ENCODE measurements at regions not wholly inside any gene's neighbourhood (a gene's known extent, or its start where the extent isn't known, plus 50 kb on each side); places are given as distances from the start of the nearest gene placed in this dataset.

GRCh38 chr15:69749797-69750196, 297.2 kb downstream of the RPLP1 start:
- WGBS, result 100% methylated on average over 1 of the region's 2 CpGs
- no peak overlapping the region for H3K4ac ChIP-seq (ENCODE audit: low read depth in 1 of 2, low read length in 2 of 2)
- H3K4me1 ChIP-seq (ENCODE audit: control insufficient read depth, insufficient read depth, low read depth, low read length), result no peaks in the 10 kb centered on the region
- no peaks in the 10 kb centered on the region for H3K36me3 ChIP-seq (ENCODE audit: control insufficient read depth in 1 of 2, insufficient read depth in 2 of 2, low read depth in 1 of 2, low read length in 2 of 2)
- no peak overlapping the region for H2AK5ac ChIP-seq (ENCODE audit: low read length, severe bottlenecking)
- H3K79me1 ChIP-seq (replicated peaks; ENCODE audit: low read length, poor library complexity, severe bottlenecking), result no peaks in the 10 kb centered on the region
- H3K9ac ChIP-seq (ENCODE audit: low read length), result no peak overlapping the region
- peaks cover 5% of the 10 kb centered on the region for H3K9me3 ChIP-seq (ENCODE audit: control insufficient read depth, low read length)
- H4K91ac ChIP-seq (ENCODE audit: low read length), result no peak overlapping the region
- no peak overlapping the region for H2BK120ac ChIP-seq (ENCODE audit: low read depth, low read length)
- H3K18ac ChIP-seq (ENCODE audit: low read depth in 1 of 2, low read length in 2 of 2), result no peak overlapping the region
- no peak overlapping the region for H3K14ac ChIP-seq (ENCODE audit: low read length in 2 of 2)
- no peak overlapping the region for H3K23ac ChIP-seq (ENCODE audit: low read length in 2 of 2)
- no peak for DNase-seq
- no peak overlapping the region for H2BK15ac ChIP-seq (ENCODE audit: low read depth, poor library complexity, severe bottlenecking)
- H4K8ac ChIP-seq (ENCODE audit: low read length), result no peak overlapping the region
- H3K27ac ChIP-seq (ENCODE audit: low read length, poor library complexity, severe bottlenecking), result no peak overlapping the region
- H2BK5ac ChIP-seq (ENCODE audit: low read depth, low read length, poor library complexity, severe bottlenecking), result no peak overlapping the region
- no peak overlapping the region for H2BK12ac ChIP-seq (ENCODE audit: low read length in 2 of 2)
- H3K27me3 ChIP-seq (ENCODE audit: control insufficient read depth in 1 of 2, insufficient read depth in 1 of 2, low read length in 2 of 2), result peaks cover 12 to 34% of the 10 kb centered on the region in 2 experiments
- no peak overlapping the region for H2AFZ ChIP-seq (ENCODE audit: low read depth, low read length)
- no peak overlapping the region for H3K4me2 ChIP-seq (ENCODE audit: low read length, poor library complexity, severe bottlenecking)
- H3K4me3 ChIP-seq (ENCODE audit: insufficient read depth in 1 of 2, low read depth in 1 of 2, low read length in 2 of 2), result no peak overlapping the region

- Histone ChIP-seq H3K27me3 (ENCODE audit: control insufficient read depth in 1 of 2, insufficient read depth in 1 of 2, low read length in 2 of 2) (peaks cover 7 to 30% of the 10 kb centered on the region in 2 experiments), H2BK15ac (ENCODE audit: low read depth, poor library complexity, severe bottlenecking) (no peak overlapping the region), H4K91ac (ENCODE audit: low read length) (no peak overlapping the region), H2AFZ (ENCODE audit: low read depth, low read length) (no peak overlapping the region), H3K27ac (ENCODE audit: low read length, poor library complexity, severe bottlenecking) (no peak overlapping the region), H3K79me1 (replicated peaks; ENCODE audit: low read length, poor library complexity, severe bottlenecking) (no peaks in the 10 kb centered on the region), H3K4me3 (ENCODE audit: insufficient read depth in 1 of 2, low read depth in 1 of 2, low read length in 2 of 2) (no peak overlapping the region), H3K23ac (ENCODE audit: low read length in 2 of 2) (no peak overlapping the region), H2BK120ac (ENCODE audit: low read depth, low read length) (no peak overlapping the region), H2BK12ac (ENCODE audit: low read length in 2 of 2) (no peak overlapping the region), H2BK5ac (ENCODE audit: low read depth, low read length, poor library complexity, severe bottlenecking) (no peak overlapping the region), H3K9ac (ENCODE audit: low read length) (no peak overlapping the region), H3K36me3 (ENCODE audit: control insufficient read depth in 1 of 2, insufficient read depth in 2 of 2, low read depth in 1 of 2, low read length in 2 of 2) (no peaks in the 10 kb centered on the region), H3K4ac (ENCODE audit: low read depth in 1 of 2, low read length in 2 of 2) (no peak overlapping the region), H4K8ac (ENCODE audit: low read length) (no peak overlapping the region), H3K9me3 (ENCODE audit: control insufficient read depth, low read length) (peaks cover 5% of the 10 kb centered on the region), H3K4me1 (ENCODE audit: control insufficient read depth, insufficient read depth, low read depth, low read length) (no peaks in the 10 kb centered on the region), H3K18ac (ENCODE audit: low read depth in 1 of 2, low read length in 2 of 2) (no peak overlapping the region), H3K4me2 (ENCODE audit: low read length, poor library complexity, severe bottlenecking) (no peak overlapping the region), H2AK5ac (ENCODE audit: low read length, severe bottlenecking) (no peak overlapping the region), H3K14ac (ENCODE audit: low read length in 2 of 2) (no peak overlapping the region)
- DNase-seq, result no peak
Measured at GRCh38 chr15:69750253-69750652, 297.6 kb downstream of the RPLP1 start.

GRCh38 chr15:69751147-69751546, 298.5 kb downstream of the RPLP1 start:
- no peak overlapping the region for H4K91ac ChIP-seq (ENCODE audit: low read length)
- no peak overlapping the region for H3K18ac ChIP-seq (ENCODE audit: low read depth in 1 of 2, low read length in 2 of 2)
- no peak overlapping the region for H2AFZ ChIP-seq (ENCODE audit: low read depth, low read length)
- peak overlapping the region in 1 of 2 experiments; percentile 32 for H2BK12ac ChIP-seq (ENCODE audit: low read length in 2 of 2)
- H3K27me3 ChIP-seq (ENCODE audit: control insufficient read depth in 1 of 2, insufficient read depth in 1 of 2, low read length in 2 of 2), result peaks cover 0 to 22% of the 10 kb centered on the region in 2 experiments
- H3K4me3 ChIP-seq (ENCODE audit: insufficient read depth in 1 of 2, low read depth in 1 of 2, low read length in 2 of 2), result no peak overlapping the region
- no peak for DNase-seq
- no peak overlapping the region for H2BK120ac ChIP-seq (ENCODE audit: low read depth, low read length)
- H3K4me1 ChIP-seq (ENCODE audit: control insufficient read depth, insufficient read depth, low read depth, low read length), result peaks cover 5% of the 10 kb centered on the region
- H3K4me2 ChIP-seq (ENCODE audit: low read length, poor library complexity, severe bottlenecking), result no peak overlapping the region
- H3K4ac ChIP-seq (ENCODE audit: low read depth in 1 of 2, low read length in 2 of 2), result no peak overlapping the region
- no peak overlapping the region for H4K8ac ChIP-seq (ENCODE audit: low read length)
- no peak overlapping the region for H3K14ac ChIP-seq (ENCODE audit: low read length in 2 of 2)
- no peak overlapping the region for H2BK15ac ChIP-seq (ENCODE audit: low read depth, poor library complexity, severe bottlenecking)
- H3K79me1 ChIP-seq (replicated peaks; ENCODE audit: low read length, poor library complexity, severe bottlenecking), result no peaks in the 10 kb centered on the region
- H3K9ac ChIP-seq (ENCODE audit: low read length), result no peak overlapping the region
- 76% methylated on average over 2 of the region's 2 CpGs for WGBS
- no peak overlapping the region for H3K23ac ChIP-seq (ENCODE audit: low read length in 2 of 2)
- H2BK5ac ChIP-seq (ENCODE audit: low read depth, low read length, poor library complexity, severe bottlenecking), result no peak overlapping the region
- H3K9me3 ChIP-seq (ENCODE audit: control insufficient read depth, low read length), result peaks cover 5% of the 10 kb centered on the region
- H3K36me3 ChIP-seq (ENCODE audit: control insufficient read depth in 1 of 2, insufficient read depth in 2 of 2, low read depth in 1 of 2, low read length in 2 of 2), result no peaks in the 10 kb centered on the region
- H3K27ac ChIP-seq (ENCODE audit: low read length, poor library complexity, severe bottlenecking), result no peak overlapping the region
- H2AK5ac ChIP-seq (ENCODE audit: low read length, severe bottlenecking), result no peak overlapping the region

- Histone ChIP-seq H3K23ac (ENCODE audit: low read length in 2 of 2) (no peak overlapping the region), H2AFZ (ENCODE audit: low read depth, low read length) (no peak overlapping the region), H3K4me3 (ENCODE audit: insufficient read depth in 1 of 2, low read depth in 1 of 2, low read length in 2 of 2) (no peak overlapping the region), H3K14ac (ENCODE audit: low read length in 2 of 2) (no peak overlapping the region), H3K9ac (ENCODE audit: low read length) (no peak overlapping the region), H3K27me3 (ENCODE audit: control insufficient read depth in 1 of 2, insufficient read depth in 1 of 2, low read length in 2 of 2) (peaks cover 0 to 17% of the 10 kb centered on the region in 2 experiments), H3K79me1 (replicated peaks; ENCODE audit: low read length, poor library complexity, severe bottlenecking) (no peaks in the 10 kb centered on the region), H3K9me3 (ENCODE audit: control insufficient read depth, low read length) (peaks cover 5% of the 10 kb centered on the region), H3K18ac (ENCODE audit: low read depth in 1 of 2, low read length in 2 of 2) (no peak overlapping the region), H3K4ac (ENCODE audit: low read depth in 1 of 2, low read length in 2 of 2) (no peak overlapping the region), H3K4me2 (ENCODE audit: low read length, poor library complexity, severe bottlenecking) (no peak overlapping the region), H3K4me1 (ENCODE audit: control insufficient read depth, insufficient read depth, low read depth, low read length) (peaks cover 8% of the 10 kb centered on the region), H2BK15ac (ENCODE audit: low read depth, poor library complexity, severe bottlenecking) (no peak overlapping the region), H3K36me3 (ENCODE audit: control insufficient read depth in 1 of 2, insufficient read depth in 2 of 2, low read depth in 1 of 2, low read length in 2 of 2) (no peaks in the 10 kb centered on the region), H2BK120ac (ENCODE audit: low read depth, low read length) (no peak overlapping the region), H4K8ac (ENCODE audit: low read length) (no peak overlapping the region), H3K27ac (ENCODE audit: low read length, poor library complexity, severe bottlenecking) (no peak overlapping the region), H2BK12ac (ENCODE audit: low read length in 2 of 2) (no peak overlapping the region), H4K91ac (ENCODE audit: low read length) (no peak overlapping the region), H2AK5ac (ENCODE audit: low read length, severe bottlenecking) (no peak overlapping the region), H2BK5ac (ENCODE audit: low read depth, low read length, poor library complexity, severe bottlenecking) (no peak overlapping the region)
- DNase-seq, result peak; percentile 60
- 9% methylated on average over 1 of the region's 5 CpGs for WGBS
Measured at GRCh38 chr15:69751566-69751965, 298.9 kb downstream of the RPLP1 start.
